Stimulated activated CD4-positive, alpha-beta T cell treated with anti-CD3 and anti-CD28 coated beads, Interleukin-2, amount 100 ng/mL, for 48 hours (primary cell): ENCODE measurements at regions not wholly inside any gene's neighbourhood (a gene's known extent, or its start where the extent isn't known, plus 50 kb on each side); places are given as distances from the start of the nearest gene placed in this dataset.
"Not testable (repeated sequence)": the region's sequence is repeated elsewhere in the genome, so short reads cannot be mapped to it uniquely, and the experiment has no call there.

Experiments
- DNase-seq, 2 donors: peaks; one replicate each; pipeline ENCODE4 v3.0.0-alpha.2; 2020

- no peak for DNase-seq
These were observed 165.1 kb downstream of the FBXO4 start for GRCh38 chr5:42090162-42090561.

GRCh38 chr5:42099846-42100245, 174.8 kb downstream of the FBXO4 start:
- DNase-seq = not testable (repeated sequence)

GRCh38 chr5:42108468-42108867, 183.4 kb downstream of the FBXO4 start:
- DNase-seq = no peak

GRCh38 chr5:42109006-42109572, 184.0 kb downstream of the FBXO4 start:
- no peak for DNase-seq

GRCh38 chr5:42115721-42116120, 190.6 kb downstream of the FBXO4 start:
- not testable (repeated sequence) for DNase-seq

GRCh38 chr5:42120070-42120469, 195.0 kb downstream of the FBXO4 start:
- DNase-seq = no peak

- DNase-seq = no peak
These were observed 196.3 kb downstream of the FBXO4 start for GRCh38 chr5:42121401-42121800.

GRCh38 chr5:42131081-42131480, 206.0 kb downstream of the FBXO4 start:
- DNase-seq = no peak

GRCh38 chr5:42143361-42143760, 218.3 kb downstream of the FBXO4 start:
- DNase-seq = no peak

- no peak for DNase-seq
These were observed 223.7 kb downstream of the FBXO4 start for GRCh38 chr5:42148813-42149212.

- DNase-seq = no peak
These were observed 232.1 kb downstream of the FBXO4 start for GRCh38 chr5:42157215-42157614.

- no peak for DNase-seq
These were observed 238.0 kb downstream of the FBXO4 start for GRCh38 chr5:42163083-42163482.

- DNase-seq = no peak
These were observed 243.1 kb downstream of the FBXO4 start for GRCh38 chr5:42168091-42168670.

GRCh38 chr5:42176118-42176517, 247.1 kb upstream of the GHR start:
- not testable (repeated sequence) for DNase-seq

GRCh38 chr5:42179843-42180242, 243.4 kb upstream of the GHR start:
- DNase-seq = not testable (repeated sequence)

- no peak for DNase-seq
These were observed 206.3 kb upstream of the GHR start for GRCh38 chr5:42216904-42217303.

- no peak for DNase-seq
These were observed 205.4 kb upstream of the GHR start for GRCh38 chr5:42217791-42218190.

GRCh38 chr5:42225009-42225408, 198.2 kb upstream of the GHR start:
- no peak for DNase-seq

- DNase-seq = no peak
These were observed 195.0 kb upstream of the GHR start for GRCh38 chr5:42228279-42228678.

GRCh38 chr5:42230839-42231238, 192.4 kb upstream of the GHR start:
- no peak for DNase-seq

GRCh38 chr5:42235241-42235640, 188.0 kb upstream of the GHR start:
- no peak for DNase-seq

- DNase-seq = no peak
These were observed 187.4 kb upstream of the GHR start for GRCh38 chr5:42235837-42236236.

- DNase-seq = no peak
These were observed 181.6 kb upstream of the GHR start for GRCh38 chr5:42241636-42242035.

- no peak for DNase-seq
These were observed 181.0 kb upstream of the GHR start for GRCh38 chr5:42242210-42242609.

GRCh38 chr5:42242881-42243485, 180.3 kb upstream of the GHR start:
- no peak for DNase-seq
